GM21737 (cell line): ENCODE measurements at regions not wholly inside any gene's neighbourhood (a gene's known extent, or its start where the extent isn't known, plus 50 kb on each side); places are given as distances from the start of the nearest gene placed in this dataset.

Source experiments
- ATAC-seq: cut with Tn5 transposase; IDR thresholded peaks from one replicate; pipeline ENCODE4 v1.9.1; 2021; ENCODE audit warnings: mild to moderate bottlenecking, moderate library complexity; ENCODE audit not compliant: unreplicated experiment

DNA sequence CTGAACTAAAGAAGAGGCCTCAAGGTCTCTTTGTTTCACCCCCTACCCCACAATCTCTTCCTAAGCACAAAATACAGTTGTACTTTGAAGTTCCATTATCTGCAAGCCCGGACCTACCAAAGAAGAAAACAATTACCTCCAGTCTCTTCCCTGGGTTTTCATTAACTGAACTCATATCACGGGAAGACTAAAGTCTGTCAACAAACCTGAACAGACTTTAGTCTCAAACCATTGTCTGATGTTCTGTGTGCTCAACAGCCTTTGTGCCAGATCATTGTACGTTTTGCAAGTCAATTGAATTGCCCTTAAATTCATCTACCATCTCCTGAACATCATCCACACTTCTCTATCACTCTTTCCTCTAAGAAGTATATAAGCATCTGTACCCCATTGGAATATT lies 1021.9 kb upstream of the CDH2 start:
- ATAC-seq, result no peak

DNA sequence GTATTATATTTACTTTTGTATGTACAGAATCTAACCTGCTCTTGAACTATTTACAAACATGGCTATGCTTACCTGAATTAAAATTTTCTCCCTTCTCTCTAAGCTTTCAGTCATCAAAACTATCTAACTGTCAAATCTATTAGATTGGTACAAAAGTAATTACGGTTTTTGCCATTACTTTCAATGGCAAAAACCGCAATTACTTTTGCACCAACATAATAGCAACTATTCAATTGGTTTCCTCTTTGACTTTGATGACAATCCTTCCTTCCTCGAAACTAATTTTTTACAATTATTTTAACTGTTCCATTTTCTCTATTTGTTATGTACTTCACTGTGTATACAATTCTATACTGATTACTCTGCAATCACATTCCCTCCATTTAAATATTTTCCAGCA lies 1019.4 kb upstream of the CDH2 start:
- no peak for ATAC-seq

- no peak for ATAC-seq
Observed at GRCh38 chr18:29191263-29191662, 1014.3 kb upstream of the CDH2 start.

DNA sequence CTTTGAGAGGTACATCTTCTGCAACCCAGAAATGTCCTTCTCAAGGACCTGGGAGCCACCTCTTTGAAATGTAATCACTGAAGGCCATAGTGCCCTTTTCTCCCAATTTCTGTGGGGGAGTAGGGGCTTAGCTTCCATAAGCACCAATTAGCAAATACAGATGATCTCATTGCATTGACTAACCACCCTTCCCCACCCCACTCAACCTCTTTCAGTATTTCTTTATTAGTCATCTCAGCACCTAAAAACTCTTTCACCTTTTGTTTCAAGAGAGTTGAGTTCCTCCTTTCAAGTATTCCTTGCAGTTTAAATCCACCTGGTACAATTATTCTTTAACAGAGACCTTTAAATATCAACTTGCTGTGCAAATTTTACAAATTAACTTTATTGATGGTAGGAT lies 1011.8 kb upstream of the CDH2 start:
- no peak for ATAC-seq

DNA sequence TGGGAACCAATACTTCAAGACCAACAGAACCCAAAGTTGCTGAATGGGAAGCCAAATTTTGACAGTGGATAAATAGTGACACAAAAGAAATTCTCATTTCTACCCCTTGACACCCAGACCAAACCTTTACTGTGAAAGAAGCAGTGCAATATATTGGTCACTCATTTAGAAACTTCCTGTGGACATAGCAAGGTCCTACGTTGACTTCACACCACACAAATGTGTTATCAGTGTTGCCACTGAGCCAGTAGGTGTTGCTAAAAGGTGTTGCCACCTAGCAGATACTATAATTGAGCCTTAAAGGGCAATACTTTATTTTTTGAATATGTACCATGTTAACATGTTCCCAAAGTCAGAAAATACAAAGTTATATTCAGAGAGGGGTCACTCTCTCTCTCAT lies 1008.9 kb upstream of the CDH2 start:
- no peak for ATAC-seq

GRCh38 chr18:29184654-29185053 lies 1007.7 kb upstream of the CDH2 start:
- ATAC-seq, result no peak

DNA sequence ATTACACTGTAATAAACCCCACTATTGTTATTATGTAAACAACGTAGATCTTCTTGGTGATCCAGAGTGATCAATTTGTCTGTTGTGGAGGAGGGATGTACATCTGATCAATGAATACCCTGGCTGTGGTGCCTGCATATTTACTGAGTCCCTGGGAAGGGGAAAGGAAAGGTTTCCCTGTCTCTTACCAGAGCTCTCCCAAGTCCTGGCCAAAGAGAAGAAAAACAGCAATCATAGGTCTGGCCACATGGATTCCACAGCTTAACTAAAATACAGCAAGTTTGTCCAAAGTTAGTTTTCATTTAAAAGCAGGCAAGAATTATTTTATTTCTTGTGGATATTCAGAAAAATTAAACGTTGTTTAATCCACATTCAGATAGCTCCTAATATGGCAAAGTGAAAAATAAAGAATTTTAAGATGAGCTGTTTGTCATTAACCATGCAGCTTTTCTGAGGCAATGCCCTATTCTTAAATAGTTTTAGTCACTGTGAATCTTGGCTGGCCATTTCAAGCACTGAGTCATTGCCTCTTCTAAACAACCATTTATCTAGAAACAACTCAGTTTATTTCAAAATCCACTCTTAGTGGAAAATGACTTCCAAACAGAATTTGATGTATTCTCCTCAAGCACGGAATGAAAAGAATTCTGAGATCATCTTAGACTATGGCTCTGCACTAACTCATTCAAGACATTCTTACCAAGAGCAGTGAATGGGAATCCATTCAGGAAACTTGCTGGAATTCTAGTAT lies 1004.4 kb upstream of the CDH2 start:
- ATAC-seq, result no peak

DNA sequence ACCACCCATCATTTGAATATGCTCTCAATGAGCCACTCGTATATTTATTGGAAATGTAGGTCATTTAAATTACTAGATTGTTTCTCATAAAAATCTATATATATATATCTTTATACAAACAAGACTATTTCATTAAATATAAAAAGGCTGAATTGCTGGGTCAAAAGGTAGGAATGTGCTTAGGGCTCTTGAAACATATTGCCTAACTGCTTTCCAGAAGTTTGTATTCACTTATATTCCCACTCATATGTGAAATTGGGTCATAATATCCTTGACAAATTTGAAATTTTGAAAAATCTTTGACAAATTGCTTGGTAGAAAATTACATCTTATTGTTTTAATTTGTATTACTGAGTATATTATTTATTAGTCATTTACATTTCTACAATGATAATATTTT lies 999.8 kb upstream of the CDH2 start:
- ATAC-seq, result no peak

DNA sequence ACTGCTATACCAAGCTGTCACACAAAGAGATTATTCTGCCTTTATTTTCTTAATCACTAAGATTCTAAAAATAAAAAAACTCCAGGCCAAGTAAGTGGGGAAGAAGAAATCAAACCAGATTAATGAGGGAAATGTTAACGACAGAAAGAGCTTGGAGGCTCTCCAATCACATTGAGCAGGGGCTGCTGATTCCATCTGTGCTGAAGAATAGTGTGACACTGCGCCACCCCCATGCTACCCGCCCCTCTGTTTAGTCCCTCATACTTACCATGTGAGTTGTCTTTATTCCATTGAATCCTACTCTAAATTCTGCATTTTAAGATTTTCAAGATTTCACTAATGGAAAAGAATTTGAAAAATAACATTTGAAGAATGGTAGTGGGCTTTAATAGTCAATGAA lies 998.0 kb upstream of the CDH2 start:
- ATAC-seq, result no peak

DNA sequence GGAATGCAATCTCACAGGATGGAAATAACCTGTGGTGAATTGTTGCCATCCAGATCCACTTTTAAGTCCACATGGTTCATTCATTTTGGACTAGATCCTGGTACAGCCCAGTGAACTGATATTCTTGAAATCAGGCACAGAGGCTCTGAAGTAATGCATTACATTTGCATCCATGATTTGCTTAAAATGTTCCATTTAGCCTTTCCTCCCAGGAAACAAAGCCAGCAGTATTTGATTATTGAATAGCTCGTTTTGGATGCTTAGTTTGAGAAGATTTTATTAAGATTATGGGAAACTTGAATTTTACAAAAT lies 995.8 kb upstream of the CDH2 start:
- no peak for ATAC-seq

DNA sequence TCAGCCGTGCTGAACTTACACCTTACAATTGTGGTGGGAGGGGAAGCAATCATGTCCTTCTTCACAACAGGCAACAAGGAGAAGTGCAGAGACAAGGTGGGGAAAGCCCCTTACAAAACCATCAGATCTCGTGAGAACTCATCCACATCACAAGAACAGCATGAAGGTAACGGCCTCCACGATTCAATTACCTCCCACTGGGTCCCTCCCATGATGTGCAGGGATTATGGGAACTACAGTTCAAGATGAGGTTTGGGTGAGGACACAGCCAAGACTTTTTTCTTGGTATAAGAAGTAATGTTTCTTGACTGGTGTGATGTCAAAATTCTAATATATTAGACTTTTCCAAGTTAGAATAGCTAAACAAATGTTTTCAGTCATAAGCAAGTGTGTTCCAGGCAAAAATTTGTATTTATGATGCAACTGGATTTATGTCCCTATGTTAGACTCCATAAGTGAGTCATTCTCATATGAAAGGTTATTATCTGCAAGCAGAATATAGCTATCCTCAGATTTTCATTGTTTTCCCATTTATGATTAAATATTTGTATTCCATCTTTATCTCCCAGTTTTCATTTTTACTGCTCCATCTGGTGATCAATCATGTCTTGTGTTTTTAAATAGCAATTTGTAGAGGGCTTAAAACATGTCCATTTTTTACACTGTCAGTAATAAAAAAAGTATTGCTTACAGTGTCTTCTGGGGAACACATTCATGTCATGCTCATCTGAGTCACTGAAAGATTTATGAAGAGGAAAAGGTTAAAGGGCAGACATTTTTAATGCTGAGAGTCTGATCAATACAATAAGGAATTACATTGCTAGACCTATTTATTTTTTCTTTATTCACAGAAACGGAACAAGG lies 995.2 kb upstream of the CDH2 start:
- no peak for ATAC-seq

GRCh38 chr18:29169599-29169998 lies 992.7 kb upstream of the CDH2 start:
- ATAC-seq, result no peak

DNA sequence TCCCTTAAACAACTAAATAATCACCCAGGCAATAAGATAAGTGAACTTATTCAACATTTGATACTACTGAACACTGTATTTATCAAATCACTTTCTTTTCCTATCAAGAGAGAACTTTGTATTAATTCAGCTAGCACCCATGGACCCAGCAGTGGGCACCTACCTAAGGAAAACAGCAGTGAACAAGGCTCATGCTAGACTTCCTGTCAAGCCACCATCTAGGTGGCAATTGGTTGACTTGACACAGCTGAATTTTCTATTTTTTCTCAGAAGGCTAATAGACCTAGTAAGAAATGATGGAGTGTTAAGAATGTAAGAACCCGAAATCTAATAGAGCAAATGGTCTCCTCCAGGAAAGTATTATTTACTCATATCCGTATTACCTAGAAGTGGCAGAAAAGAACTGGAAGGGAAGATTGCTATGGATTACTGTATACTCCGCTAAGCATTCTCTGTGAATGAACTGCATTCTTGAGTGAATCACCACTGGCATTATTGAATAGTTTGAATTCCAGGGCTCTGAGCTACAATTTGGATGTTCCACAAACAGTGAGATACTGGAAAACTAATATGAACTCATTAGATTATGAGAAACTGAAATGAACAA lies 988.2 kb upstream of the CDH2 start:
- no peak for ATAC-seq

GRCh38 chr18:29164020-29164706 lies 987.2 kb upstream of the CDH2 start:
- no peak for ATAC-seq

DNA sequence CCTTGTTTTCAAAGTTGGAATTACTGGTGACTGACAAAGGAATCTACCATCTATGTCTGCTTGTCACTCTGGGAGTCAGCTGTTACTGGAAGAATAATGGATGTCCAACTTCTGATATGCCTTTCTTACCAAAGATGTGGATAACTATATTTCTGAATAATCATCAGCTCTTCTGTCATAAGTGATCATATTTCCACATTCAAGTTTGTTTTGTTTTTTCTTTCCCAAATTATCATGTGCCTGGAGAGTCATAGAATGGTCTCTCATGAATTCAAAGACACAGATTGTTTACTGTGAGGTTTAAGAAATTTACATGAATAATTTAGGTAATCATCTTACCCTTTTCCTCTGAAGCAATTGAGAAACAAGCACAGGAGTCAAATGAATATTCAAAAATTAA lies 986.7 kb upstream of the CDH2 start:
- ATAC-seq, result no peak

DNA sequence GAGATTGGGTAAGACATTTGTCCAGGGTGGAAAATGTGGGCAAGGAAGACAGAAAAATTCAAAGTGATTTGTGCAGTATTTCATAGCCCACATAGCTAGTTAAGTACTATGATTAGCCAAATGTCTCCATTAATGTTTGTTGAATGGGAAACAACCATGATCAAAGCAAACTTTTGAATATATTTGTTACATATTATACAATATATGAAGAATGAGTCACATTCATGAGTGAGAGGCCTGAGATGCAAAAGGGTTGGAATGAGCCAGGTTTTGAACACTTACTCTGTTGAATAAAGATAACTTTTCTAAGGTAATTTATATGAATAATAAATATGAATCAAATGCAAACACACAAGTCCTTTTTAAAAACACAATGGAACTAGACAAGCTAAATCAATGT lies 984.5 kb upstream of the CDH2 start:
- no peak for ATAC-seq

GRCh38 chr18:29160170-29160569 lies 983.2 kb upstream of the CDH2 start:
- ATAC-seq, result no peak

GRCh38 chr18:29157905-29158304 lies 981.0 kb upstream of the CDH2 start:
- no peak for ATAC-seq

GRCh38 chr18:29157057-29157780 lies 980.3 kb upstream of the CDH2 start:
- ATAC-seq, result no peak

DNA sequence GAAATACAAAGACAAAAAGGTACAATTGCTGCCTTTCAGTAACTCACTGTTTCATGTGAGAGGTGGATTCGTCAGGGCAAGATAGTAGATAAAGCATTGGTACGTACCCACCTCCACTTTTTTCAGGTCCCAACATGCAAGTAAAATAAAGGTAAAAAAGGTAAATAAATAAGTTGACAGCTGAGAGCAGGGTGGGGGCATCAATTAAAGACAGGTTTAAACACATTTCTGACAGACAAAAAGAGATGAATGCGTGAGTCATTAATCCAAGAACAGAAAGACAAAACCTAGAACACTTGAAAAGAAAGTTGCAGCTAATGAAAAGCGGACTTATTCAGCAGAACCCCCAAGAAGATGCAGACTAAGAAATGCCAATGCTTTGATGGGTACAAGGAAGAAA lies 979.6 kb upstream of the CDH2 start:
- no peak for ATAC-seq
